DMS53 (cell line): ENCODE measurements at regions not wholly inside any gene's neighbourhood (a gene's known extent, or its start where the extent isn't known, plus 50 kb on each side); places are given as distances from the start of the nearest gene placed in this dataset.

Experiments used
- DNase-seq: peaks from one replicate; lab custom pipeline; 2025; lab: John Stamatoyannopoulos, UW

GRCh38 chr15:81596159-81596865 is 222.3 kb upstream of the TMC3 start:
- DNase-seq, result no peak

- DNase-seq, result no peak
These were observed 221.7 kb upstream of the TMC3 start for GRCh38 chr15:81595752-81596151.

- DNase-seq, result no peak
These were observed 215.7 kb upstream of the TMC3 start for GRCh38 chr15:81589671-81590070.

- DNase-seq, result peak; percentile 82
These were observed 201.6 kb upstream of the TMC3 start for GRCh38 chr15:81575436-81576123.

GRCh38 chr15:81573098-81573746 is 199.2 kb upstream of the TMC3 start:
- DNase-seq, result peak; percentile 35

- DNase-seq, result no peak
These were observed 198.2 kb upstream of the TMC3 start for GRCh38 chr15:81572190-81572589.

GRCh38 chr15:81569286-81570080 is 195.5 kb upstream of the TMC3 start:
- no peak for DNase-seq

GRCh38 chr15:81567924-81568323 is 193.9 kb upstream of the TMC3 start:
- no peak for DNase-seq

GRCh38 chr15:81562986-81563385 is 189.0 kb upstream of the TMC3 start:
- DNase-seq, result no peak

GRCh38 chr15:81560405-81560804 is 186.4 kb upstream of the TMC3 start:
- no peak for DNase-seq

- DNase-seq, result no peak
These were observed 184.0 kb upstream of the TMC3 start for GRCh38 chr15:81558056-81558455.

- no peak for DNase-seq
These were observed 181.3 kb upstream of the TMC3 start for GRCh38 chr15:81555346-81555745.

- no peak for DNase-seq
These were observed 174.5 kb upstream of the TMC3 start for GRCh38 chr15:81548365-81549130.

- DNase-seq, result no peak
These were observed 173.6 kb upstream of the TMC3 start for GRCh38 chr15:81547521-81548132.

GRCh38 chr15:81544385-81544784 is 170.4 kb upstream of the TMC3 start:
- no peak for DNase-seq

- DNase-seq, result no peak
These were observed 166.9 kb upstream of the TMC3 start for GRCh38 chr15:81540909-81541308.

- DNase-seq, result no peak
These were observed 162.3 kb upstream of the TMC3 start for GRCh38 chr15:81536356-81536755.

- no peak for DNase-seq
These were observed 160.1 kb upstream of the TMC3 start for GRCh38 chr15:81534124-81534523.

- DNase-seq, result no peak
These were observed 158.0 kb upstream of the TMC3 start for GRCh38 chr15:81532001-81532400.

GRCh38 chr15:81531109-81531592 is 157.1 kb upstream of the TMC3 start:
- DNase-seq, result no peak

- DNase-seq, result no peak
These were observed 156.3 kb upstream of the TMC3 start for GRCh38 chr15:81530271-81530691.
